K562 (cell line): ENCODE measurements at regions not wholly inside any gene's neighbourhood (a gene's known extent, or its start where the extent isn't known, plus 50 kb on each side); places are given as distances from the start of the nearest gene placed in this dataset.

Source experiments
- ATAC-seq: fragments of 200-7000 bp; cut with Tn5 transposase; 3 replicates; pipeline ENCODE4 v1.9.1; 2020; ENCODE audit warnings: moderate library complexity
- BruUV-seq: library from RNA; stranded (reverse); fragments of 400-500 nt; replicated peaks from 2 replicates; lab custom pipeline; 2021; lab: Mats Ljungman, UMichigan
- CTCF ChIA-PET: fragments of 300-600 bp; formaldehyde crosslinking; extraction: SDS; loops from one replicate; lab custom pipeline; 2021; ENCODE audit warnings: low intra/inter-chr PET ratio; lab: Yijun Ruan, JAX
- POLR2A ChIA-PET: fragments of 300-600, 350-650 bp; sonication (Branson Sonifier 250); formaldehyde crosslinking; extraction: SDS; loops from one replicate; lab custom pipeline; 2021; ENCODE audit warnings: antibody characterized with exemption, inconsistent platforms; lab: Yijun Ruan, JAX
- DNase-seq, 4 experiments: peaks; one replicate each; pipeline versions ENCODE4 v3.0.0 to v3.0.0-alpha.2; 2011 to 2018; ENCODE audit warnings: low spot score in 3 of 4, mixed read lengths in 3 of 4; ENCODE audit errors: extremely low read depth in 1 of 4
- FAIRE-seq: peaks from 2 replicates; lab custom pipeline; 2011; peaks lifted over from hg19 to GRCh38; lab: Jason Lieb, UNC
- H2AFZ ChIP-seq: 2 replicates; pipeline ENCODE4 v1.6.0; 2011; ENCODE audit warnings: low read depth, low read length, control low read depth, inconsistent platforms
- H3K27ac ChIP-seq: fragments of 200-600 bp; 3 replicates; pipeline ENCODE4 v1.8.0; 2011; ENCODE audit warnings: low read depth, mild to moderate bottlenecking, control low read depth, inconsistent platforms, low read length, moderate library complexity, mixed read lengths; ENCODE audit errors: extremely low read depth
- H3K27me3 ChIP-seq, 2 experiments: fragments of 300-600 bp in 1 of 2; 2 replicates in 1 of 2; 3 replicates in 1 of 2; pipeline versions ENCODE4 v1.6.0 to v1.8.0; 2011; ENCODE audit warnings: inconsistent platforms in 2 of 2, low read length in 2 of 2, mild to moderate bottlenecking in 1 of 2, mixed read lengths in 1 of 2, moderate library complexity in 1 of 2; ENCODE audit not compliant: control insufficient read depth in 2 of 2, insufficient read depth in 2 of 2
- H3K36me3 ChIP-seq: fragments of 300-600 bp; 3 replicates; pipeline ENCODE4 v1.8.0; 2011; ENCODE audit warnings: mild to moderate bottlenecking, low read length, inconsistent platforms; ENCODE audit not compliant: control insufficient read depth, insufficient read depth
- H3K4me1 ChIP-seq, 2 experiments: fragments of 200-600 bp in 1 of 2; replicated peaks in 1 of 2; 2 replicates in 1 of 2; 3 replicates in 1 of 2; pipeline versions ENCODE4 v1.5.1 to v1.8.0; 2011; ENCODE audit warnings: inconsistent platforms in 2 of 2, low read length in 2 of 2, mild to moderate bottlenecking in 1 of 2, mixed read lengths in 1 of 2, moderate library complexity in 1 of 2; ENCODE audit not compliant: control insufficient read depth in 2 of 2, insufficient read depth in 2 of 2
- H3K4me2 ChIP-seq: 2 replicates; pipeline ENCODE4 v1.6.1; 2011; ENCODE audit warnings: low read length, control low read depth, inconsistent platforms, mixed read lengths; ENCODE audit not compliant: insufficient read depth
- H3K4me3 ChIP-seq: fragments of 200-600 bp; sonication (generic), shearing (Covaris generic); 2 replicates; pipeline ENCODE4 v1.5.1; 2016; ENCODE audit warnings: control low read depth, inconsistent platforms
- H3K79me2 ChIP-seq: fragments of 200-600 bp; 3 replicates; pipeline ENCODE4 v1.8.0; 2011; ENCODE audit warnings: low read length, inconsistent platforms; ENCODE audit not compliant: control insufficient read depth, insufficient read depth
- H3K9ac ChIP-seq, 2 experiments: 2 replicates each; pipeline versions ENCODE4 v1.6.0 to v1.6.1; 2011; ENCODE audit warnings: low read depth in 2 of 2, low read length in 2 of 2, control low read depth in 1 of 2, inconsistent platforms in 1 of 2, mild to moderate bottlenecking in 1 of 2, mixed read lengths in 1 of 2; ENCODE audit not compliant: insufficient read depth in 1 of 2
- H3K9me1 ChIP-seq: one replicate; pipeline ENCODE4 v1.6.0; 2011; ENCODE audit warnings: inconsistent platforms, mild to moderate bottlenecking, low read length, moderate library complexity; ENCODE audit not compliant: control insufficient read depth, insufficient read depth
- H3K9me3 ChIP-seq: replicated peaks from 2 replicates; pipeline ENCODE4 v1.5.1; 2011; ENCODE audit warnings: low read depth, low read length, inconsistent platforms; ENCODE audit not compliant: control insufficient read depth, insufficient read depth
- H4K20me1 ChIP-seq: replicated peaks from 2 replicates; pipeline ENCODE4 v1.6.1; 2011; ENCODE audit warnings: low read length, inconsistent platforms, mixed read lengths; ENCODE audit not compliant: control insufficient read depth, insufficient read depth
- ELK3 ChIP-seq: fragments of 450-650 bp; formaldehyde crosslinking; IDR thresholded peaks from 2 replicates; pipeline ENCODE4 v1.4.0; 2020; ENCODE audit warnings: mild to moderate bottlenecking
- GTF3C2 ChIP-seq: IDR thresholded peaks from 3 replicates; pipeline ENCODE4 v1.6.1; 2011; ENCODE audit warnings: borderline replicate concordance, mild to moderate bottlenecking, moderate library complexity; ENCODE audit not compliant: insufficient read length; ENCODE audit errors: extremely low read depth
- ZNF282 ChIP-seq: sonication (generic); formaldehyde crosslinking; IDR thresholded peaks from 2 replicates; pipeline ENCODE4 v1.8.1; 2023; ENCODE audit warnings: missing genetic modification reagents
- ZNF398 ChIP-seq: fragments of 250-450 bp; sonication (Bioruptor Pico); IDR thresholded peaks from 2 replicates; pipeline ENCODE4 v1.8.0; 2021; ENCODE audit warnings: moderate library complexity, mild to moderate bottlenecking, inconsistent platforms
- WGBS: fragments of 100-300 bp; shearing (Covaris generic); methylation state at CpG from one replicate; pipeline ENCODE4 v1.1.6; 2016; ENCODE audit warnings: low coverage, mixed read lengths; ENCODE audit not compliant: insufficient coverage; ENCODE audit errors: missing lambda C conversion rate; 5-methylcytosine and 5-hydroxymethylcytosine counted together
- in situ Hi-C: fragments of 300-500 bp; cut with MboI; formaldehyde crosslinking; loops from 4 replicates; pipeline ENCODE4 v1.15.0; 2018; ENCODE audit warnings: inconsistent platforms, mixed read lengths
- intact Hi-C: fragments of 100-400 bp; cut with micrococcal nuclease; formaldehyde crosslinking; loops from 2 replicates; pipeline ENCODE4 v1.14.2; 2022

GRCh38 chr13:63167699-63168337 lies 1752.2 kb upstream of the PCDH20 start:
- no peak overlapping the region for H3K4me3 ChIP-seq
- in situ Hi-C loops: no loop called here
- H3K27me3 ChIP-seq: no peaks in the 10 kb centered on the region
- CTCF ChIA-PET: no interaction called here
- H3K79me2 ChIP-seq: no peaks in the 10 kb centered on the region
- no TSS peak for BruUV-seq
- H3K4me1 ChIP-seq: no peaks in the 10 kb centered on the region
- 5% methylated on average over 7 of the region's 7 CpGs for WGBS
- H3K4me2 ChIP-seq: no peak overlapping the region
- H3K27ac ChIP-seq: no peak overlapping the region
- TF ChIP-seq ZNF398: no peak
- TF ChIP-seq GTF3C2: no peak
- no peak for TF ChIP-seq ELK3 (CRISPR knock-in tag)
- TF ChIP-seq ZNF282: no peak
- POLR2A ChIA-PET: no interaction called here
- FAIRE-seq: no peak
- ATAC-seq: no peak
- no peaks in the 10 kb centered on the region for H3K9me3 ChIP-seq
- intact Hi-C loops: no loop called here
- no peak for DNase-seq
- H3K36me3 ChIP-seq: no peaks in the 10 kb centered on the region
- H4K20me1 ChIP-seq: no peaks in the 10 kb centered on the region
- H2AFZ ChIP-seq: no peak overlapping the region
- no peak overlapping the region for H3K9ac ChIP-seq
- H3K9me1 ChIP-seq: no peaks in the 10 kb centered on the region
